IMR-90 (cell line): ENCODE measurements at regions not wholly inside any gene's neighbourhood (a gene's known extent, or its start where the extent isn't known, plus 50 kb on each side); places are given as distances from the start of the nearest gene placed in this dataset.

ENCODE experiments used
- BHLHE40 ChIP-seq: fragments of 150-350 bp; IDR thresholded peaks from 2 replicates; pipeline ENCODE4 v1.6.1; 2016; ENCODE audit warnings: mild to moderate bottlenecking, low read depth, low read length
- CEBPB ChIP-seq: IDR thresholded peaks from 2 replicates; pipeline ENCODE4 v1.6.1; 2012; ENCODE audit warnings: low read depth, low read length, improper control_type of control experiment
- CHD1 ChIP-seq: IDR thresholded peaks from 2 replicates; pipeline ENCODE4 v1.6.1; 2012; ENCODE audit warnings: low read depth, low read length, improper control_type of control experiment
- CTCF ChIP-seq: conservative IDR thresholded peaks from 2 replicates; pipeline ENCODE4 v1.5.1; 2012; ENCODE audit warnings: mild to moderate bottlenecking, low read depth, low read length, improper control_type of control experiment
- ELK1 ChIP-seq: fragments of 150-350 bp; IDR thresholded peaks from 2 replicates; pipeline ENCODE4 v1.6.1; 2016; ENCODE audit warnings: low read depth, mild to moderate bottlenecking, low read length, moderate library complexity, borderline replicate concordance
- MAZ ChIP-seq: IDR thresholded peaks from 2 replicates; pipeline ENCODE4 v1.6.1; 2012; ENCODE audit warnings: low read depth, mild to moderate bottlenecking, low read length, improper control_type of control experiment, moderate library complexity, borderline replicate concordance
- MXI1 ChIP-seq: IDR thresholded peaks from 2 replicates; pipeline ENCODE4 v1.6.1; 2012; ENCODE audit warnings: low read depth, mild to moderate bottlenecking, low read length, moderate library complexity, borderline replicate concordance
- NFE2L2 ChIP-seq: fragments of 150-350 bp; IDR thresholded peaks from 2 replicates; pipeline ENCODE4 v1.6.1; 2016; ENCODE audit warnings: low read depth, mild to moderate bottlenecking, low read length
- POLR2A ChIP-seq: IDR thresholded peaks from 2 replicates; pipeline ENCODE4 v1.6.1; 2012; ENCODE audit warnings: mild to moderate bottlenecking, low read depth, low read length
- RAD21 ChIP-seq: IDR thresholded peaks from 2 replicates; pipeline ENCODE4 v1.6.1; 2012; ENCODE audit warnings: low read length, improper control_type of control experiment

GRCh38 chr17:21510686-21511362 is 134.7 kb downstream of the KCNJ12 start:
- TF ChIP-seq MXI1: no peak
- TF ChIP-seq CTCF: no peak
- no peak for TF ChIP-seq POLR2A
- TF ChIP-seq CHD1: no peak
- TF ChIP-seq BHLHE40: no peak
- TF ChIP-seq CEBPB: no peak
- no peak for TF ChIP-seq ELK1
- no peak for TF ChIP-seq NFE2L2
- no peak for TF ChIP-seq MAZ
- no peak for TF ChIP-seq RAD21
